HG02571 (cell line): ENCODE measurements at regions not wholly inside any gene's neighbourhood (a gene's known extent, or its start where the extent isn't known, plus 50 kb on each side); places are given as distances from the start of the nearest gene placed in this dataset.
"Not testable (repeated sequence)": the region's sequence is repeated elsewhere in the genome, so short reads cannot be mapped to it uniquely, and the experiment has no call there.

ENCODE experiments used
- ATAC-seq: cut with Tn5 transposase; IDR thresholded peaks from one replicate; pipeline ENCODE4 v1.9.1; 2021; ENCODE audit warnings: mild to moderate bottlenecking, moderate library complexity; ENCODE audit not compliant: unreplicated experiment

GRCh38 chr5:127133071-127133470 is 59.8 kb upstream of the C5orf63 start:
- no peak for ATAC-seq

DNA sequence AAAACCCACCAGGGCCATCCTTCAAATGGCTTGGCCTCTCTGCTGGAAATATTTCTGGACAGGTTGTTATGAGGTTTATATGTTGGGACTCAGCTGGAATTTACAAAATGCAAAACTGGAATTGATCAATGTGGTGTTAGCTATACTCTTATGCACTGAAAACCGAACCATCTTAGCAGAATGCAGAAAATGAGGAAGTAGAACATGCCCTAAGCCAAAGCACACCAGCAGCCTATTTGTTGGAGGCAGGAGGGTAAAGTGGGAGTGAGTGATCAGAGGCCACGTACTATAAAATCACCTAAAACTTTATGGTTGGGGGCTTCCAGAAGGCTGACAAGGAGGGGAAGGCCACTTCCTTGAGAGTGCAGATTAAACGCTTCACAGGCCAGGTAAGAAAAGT is 63.6 kb upstream of the C5orf63 start:
- ATAC-seq, result no peak

GRCh38 chr5:127143722-127144121 is 70.4 kb upstream of the C5orf63 start:
- ATAC-seq, result no peak

- no peak for ATAC-seq
Measured at GRCh38 chr5:127153031-127153430, 79.7 kb upstream of the C5orf63 start.

DNA sequence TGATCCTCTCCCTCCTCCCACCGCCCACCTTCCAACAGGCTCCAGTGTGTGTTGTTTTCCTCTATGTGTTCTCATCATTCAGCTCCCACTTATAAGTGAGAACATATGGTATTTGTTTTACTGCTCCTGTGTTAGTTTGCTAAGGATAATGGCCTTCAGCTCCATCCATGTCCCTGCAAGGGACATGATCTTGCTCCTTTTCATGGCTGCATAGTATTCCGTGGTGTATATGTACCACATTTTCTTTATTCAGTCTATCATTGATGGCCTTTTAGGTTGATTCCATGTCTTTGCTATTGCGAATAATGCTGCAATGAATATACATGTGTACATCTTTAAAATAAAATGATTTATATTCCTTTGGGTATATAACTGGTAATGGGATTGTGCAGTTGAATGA is 80.2 kb upstream of the C5orf63 start:
- ATAC-seq, result no peak

DNA sequence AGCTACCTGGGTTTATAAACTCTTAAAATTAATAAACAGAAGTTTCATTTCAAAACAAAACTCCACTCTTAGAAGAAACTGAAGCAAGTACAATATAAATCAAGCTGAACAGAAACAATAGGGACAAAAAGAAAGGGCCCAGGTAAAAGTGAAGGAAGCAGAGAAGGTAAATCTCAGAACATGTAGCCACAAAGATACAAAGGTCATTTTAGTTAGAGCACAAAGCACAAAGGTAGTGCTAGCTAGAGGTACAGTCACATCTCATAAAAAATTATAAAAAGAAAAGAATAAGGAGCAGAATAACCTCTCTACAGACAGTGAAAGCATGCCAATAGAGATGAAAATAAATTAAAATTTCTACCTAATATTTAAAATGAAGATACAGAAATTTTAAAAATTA is 90.4 kb upstream of the C5orf63 start:
- ATAC-seq, result no peak

GRCh38 chr5:127170918-127171600 is 97.8 kb upstream of the C5orf63 start:
- no peak for ATAC-seq

- ATAC-seq, result no peak
Measured at GRCh38 chr5:127176769-127177168, 103.5 kb upstream of the C5orf63 start.

DNA sequence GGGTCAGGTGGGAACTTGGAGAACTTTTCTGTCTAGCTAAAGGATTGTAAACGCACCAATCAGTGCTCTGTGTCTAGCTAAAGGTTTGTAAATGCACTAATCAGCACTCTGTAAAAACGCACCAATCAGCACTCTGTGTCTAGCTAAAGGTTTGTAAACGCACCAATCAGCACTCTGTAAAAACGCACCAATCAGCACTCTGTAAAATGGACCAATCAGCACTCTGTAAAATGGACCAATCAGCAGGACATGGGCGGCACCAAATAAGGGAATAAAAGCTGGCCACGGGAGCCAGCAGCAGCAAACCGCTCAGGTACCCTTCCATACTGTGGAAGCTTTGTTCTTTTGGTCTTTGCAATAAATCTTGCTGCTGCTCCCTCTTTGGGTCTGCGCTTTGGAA is 108.0 kb upstream of the MEGF10 start:
- not testable (repeated sequence) for ATAC-seq

DNA sequence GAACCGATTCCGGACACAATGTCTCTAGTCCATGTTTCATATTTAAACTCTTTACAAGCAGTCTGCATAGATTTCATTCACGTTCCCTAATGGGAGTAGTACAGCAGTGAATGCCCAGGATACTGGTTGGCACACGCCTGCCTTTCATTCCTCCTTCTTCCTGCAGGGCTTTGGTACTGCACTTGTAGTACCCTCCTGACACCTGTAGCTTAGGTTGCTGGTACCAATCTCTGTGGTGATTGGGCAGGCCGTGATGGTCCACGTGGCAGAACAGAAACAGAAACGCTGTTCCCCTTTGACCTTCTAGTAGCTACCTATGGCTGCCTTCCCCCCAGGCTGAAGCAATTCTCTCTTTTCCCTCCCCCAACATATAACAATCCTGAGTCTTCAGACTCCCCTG is 107.3 kb upstream of the MEGF10 start:
- ATAC-seq, result no peak

DNA sequence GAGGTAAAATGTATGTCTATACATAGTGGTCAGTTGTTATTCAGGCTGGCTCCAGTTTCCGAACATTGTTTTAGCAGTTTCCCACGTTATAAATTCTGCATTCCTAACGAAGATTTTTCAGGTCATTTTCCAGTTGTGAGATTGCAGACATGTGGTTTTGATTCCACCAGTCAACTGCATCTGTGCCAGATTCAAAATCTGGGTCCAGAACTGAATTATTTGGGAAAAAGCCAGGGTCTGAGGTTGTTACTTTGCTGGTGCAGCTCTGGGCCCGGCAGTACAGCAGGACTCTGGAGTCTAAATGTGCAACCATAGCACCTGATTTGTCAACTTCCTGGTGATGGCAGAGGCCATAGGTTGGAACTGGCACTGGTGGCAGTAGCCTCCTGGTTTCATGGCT is 105.7 kb upstream of the MEGF10 start:
- no peak for ATAC-seq

GRCh38 chr5:127186657-127187056 is 103.9 kb upstream of the MEGF10 start:
- no peak for ATAC-seq

- ATAC-seq, result no peak
Measured at GRCh38 chr5:127187706-127188105, 102.9 kb upstream of the MEGF10 start.

DNA sequence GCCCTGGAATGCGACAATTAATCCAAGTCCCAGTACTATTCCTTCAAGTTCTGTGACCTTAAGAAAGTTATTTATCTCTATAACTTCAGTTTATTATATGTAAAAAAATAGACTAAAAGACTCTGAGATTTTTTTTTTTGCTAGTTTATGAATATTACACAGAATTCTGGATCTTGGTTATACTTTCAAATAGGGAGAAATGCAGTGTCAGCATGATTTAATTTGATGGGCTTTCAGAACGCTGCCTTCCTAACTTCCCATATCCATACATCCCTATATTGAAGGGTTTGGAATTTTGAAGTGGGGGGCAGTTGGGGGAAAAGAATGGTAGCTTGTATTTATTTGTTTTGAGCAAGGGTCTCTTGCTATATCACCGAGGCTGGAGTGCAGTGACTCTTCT is 98.4 kb upstream of the MEGF10 start:
- ATAC-seq, result no peak

DNA sequence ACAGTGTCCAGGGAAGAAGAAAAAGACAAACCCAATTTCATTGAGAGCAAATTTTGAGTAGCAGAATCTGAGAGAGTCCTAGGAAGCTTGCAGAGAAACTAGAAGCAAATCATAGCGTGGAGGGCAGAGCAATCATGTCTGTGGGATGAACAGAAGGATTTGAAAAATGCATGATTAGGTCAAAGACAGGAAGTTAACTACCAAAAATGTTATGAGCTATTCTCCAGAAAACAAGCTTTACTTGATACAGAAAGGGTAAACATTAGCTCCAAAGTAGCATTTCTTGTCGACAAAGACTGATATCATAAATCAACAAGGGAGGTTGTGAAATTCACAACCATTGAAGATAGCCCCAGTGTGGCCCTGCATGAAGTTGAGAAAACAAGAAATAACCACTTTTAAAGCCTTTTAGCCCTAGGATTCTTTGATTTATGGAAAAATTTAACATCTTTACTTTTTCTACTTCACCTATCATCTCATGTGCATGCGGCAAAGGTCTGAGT is 97.7 kb upstream of the MEGF10 start:
- no peak for ATAC-seq

DNA sequence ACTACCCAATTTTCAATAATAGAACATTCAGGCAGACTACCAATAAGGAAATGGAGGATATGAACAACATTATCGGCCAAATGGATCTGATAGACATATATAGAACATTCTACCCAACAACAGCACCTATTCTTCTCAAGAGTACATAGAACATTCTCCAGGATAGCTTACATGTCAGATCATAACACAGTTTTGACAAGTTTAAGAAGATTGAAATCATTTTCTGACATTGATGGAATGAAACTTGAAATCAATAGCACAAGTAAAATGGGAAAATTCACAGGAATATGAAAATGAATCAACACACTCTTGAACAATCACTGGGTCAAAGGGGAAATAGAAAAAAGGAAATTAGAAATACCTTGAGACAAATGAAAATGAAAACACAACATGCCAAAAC is 94.6 kb upstream of the MEGF10 start:
- no peak for ATAC-seq

- not testable (repeated sequence) for ATAC-seq
Measured at GRCh38 chr5:127197402-127198167, 93.0 kb upstream of the MEGF10 start.

GRCh38 chr5:127202738-127203137 is 87.9 kb upstream of the MEGF10 start:
- not testable (repeated sequence) for ATAC-seq

DNA sequence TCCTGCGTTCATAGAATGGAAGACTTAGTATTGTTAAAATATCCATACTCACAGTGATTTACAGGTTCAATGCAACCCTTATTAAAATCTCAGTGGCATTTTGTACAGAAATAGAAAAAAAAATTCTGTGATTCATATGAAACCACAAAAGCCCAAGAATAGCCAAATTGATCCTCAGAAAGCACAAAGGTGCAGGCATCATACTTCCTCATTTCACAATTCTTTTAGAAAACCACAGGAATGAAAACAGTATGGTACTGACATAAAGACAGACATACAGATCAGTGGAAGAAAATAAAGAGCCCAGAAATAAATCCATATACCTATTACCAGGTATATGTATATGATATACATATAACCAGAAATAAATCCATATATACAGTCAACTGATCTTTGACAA is 86.8 kb upstream of the MEGF10 start:
- ATAC-seq, result no peak

DNA sequence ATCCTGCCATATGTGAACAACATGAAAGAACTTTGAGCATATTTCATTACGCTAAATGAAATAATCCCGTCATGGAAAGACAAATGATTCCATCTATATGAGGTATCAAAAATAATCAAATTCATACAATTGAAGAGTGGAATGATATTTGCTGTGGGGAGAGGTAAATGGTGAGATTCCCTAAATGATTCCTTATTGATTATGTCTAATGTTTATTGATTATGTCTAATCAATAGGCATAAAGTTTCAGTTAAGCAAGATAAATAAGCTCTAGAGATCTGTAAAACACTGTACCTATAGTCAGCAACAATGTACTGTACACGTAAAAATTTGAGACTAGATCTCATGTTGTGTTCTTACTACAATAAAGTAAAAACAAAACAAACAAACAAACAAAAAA is 85.4 kb upstream of the MEGF10 start:
- ATAC-seq, result no peak

GRCh38 chr5:127206320-127207113 is 84.1 kb upstream of the MEGF10 start:
- no peak for ATAC-seq

- ATAC-seq, result no peak
Measured at GRCh38 chr5:127210042-127210441, 80.6 kb upstream of the MEGF10 start.
